ENCODE measurements at regions not wholly inside any gene's neighbourhood (a gene's known extent, or its start where the extent isn't known, plus 50 kb on each side); places are given as distances from the start of the nearest gene placed in this dataset.

GRCh38 chr11:109209572-109209971 lies 212.4 kb upstream of the C11orf87 start:
- H3K4me2 ChIP-seq: no peak overlapping the region
- no peaks in the 10 kb centered on the region for H3K9me3 ChIP-seq
- no peak for FAIRE-seq
- no peaks in the 10 kb centered on the region for H3K4me1 ChIP-seq
- ChIA-PET POLR2A (no interaction called here), CTCF (no interaction called here)
- no peak for ATAC-seq
- TF ChIP-seq ESRRA (IDR thresholded peaks at IDR 0.05; ENCODE audit: borderline replicate concordance, low read length) (no peak), CBX8 (IDR thresholded peaks at IDR 0.05) (no peak), RARB (CRISPR knock-in tag; IDR thresholded peaks at IDR 0.05) (no peak), ELK1 (IDR thresholded peaks at IDR 0.05; ENCODE audit: low read depth, low read length) (no peak), USF2 (IDR thresholded peaks at IDR 0.05) (no peak), TP53 (CRISPR knock-in tag; IDR thresholded peaks at IDR 0.05) (no peak), HDAC2 (IDR thresholded peaks at IDR 0.05) (no peak), RFX5 (IDR thresholded peaks at IDR 0.05) (no peak), CHD4 (IDR thresholded peaks at IDR 0.05; ENCODE audit: borderline replicate concordance) (no peak), E2F6 (IDR thresholded peaks at IDR 0.05; ENCODE audit: borderline replicate concordance, low read depth) (no peak), MAX (IDR thresholded peaks at IDR 0.05) (no peak), POLR2AphosphoS2 (conservative IDR thresholded peaks at IDR 0.05; ENCODE audit: low read length) (no peak), BHLHE40 (IDR thresholded peaks at IDR 0.05; ENCODE audit: low read depth, low read length) (no peak)
- WGBS (ENCODE audit: missing lambda C conversion rate): 85% methylated on average over 2 of the region's 3 CpGs
- H3K27ac ChIP-seq: no peak overlapping the region
- no peak for DNase-seq (ENCODE audit: low read depth in 1 of 2, low spot score in 1 of 2)
- H3K4me3 ChIP-seq: no peak overlapping the region

GRCh38 chr11:109221190-109221589 lies 200.8 kb upstream of the C11orf87 start:
- Histone ChIP-seq H3K4me1 (no peaks in the 10 kb centered on the region), H3K27ac (no peak overlapping the region), H3K4me2 (no peak overlapping the region), H3K4me3 (no peak overlapping the region), H3K9me3 (no peaks in the 10 kb centered on the region)
- ChIA-PET POLR2A (no interaction called here), CTCF (no interaction called here)
- ATAC-seq (no peak), FAIRE-seq (no peak), DNase-seq (ENCODE audit: low read depth in 1 of 2, low spot score in 1 of 2) (no peak)
- WGBS (ENCODE audit: missing lambda C conversion rate): 65% methylated on average over 3 of the region's 5 CpGs
- TF ChIP-seq NPAS2 (CRISPR knock-in tag; IDR thresholded peaks at IDR 0.05; ENCODE audit: borderline replicate concordance): no peak
- no peak for TF ChIP-seq TFCP2L1 (CRISPR knock-in tag; IDR thresholded peaks at IDR 0.05)
- no peak for TF ChIP-seq HOXA7 (CRISPR knock-in tag; IDR thresholded peaks at IDR 0.05)
- TF ChIP-seq PHF8 (IDR thresholded peaks at IDR 0.05; ENCODE audit: borderline replicate concordance, low read depth): no peak
- no peak for TF ChIP-seq ATOH8 (CRISPR knock-in tag; IDR thresholded peaks at IDR 0.05; ENCODE audit: low read depth)
- TF ChIP-seq EHF (CRISPR knock-in tag; IDR thresholded peaks at IDR 0.05): no peak
- TF ChIP-seq RFX5 (IDR thresholded peaks at IDR 0.05): no peak
- TF ChIP-seq EP300 (IDR thresholded peaks at IDR 0.05): no peak
- TF ChIP-seq E2F6 (IDR thresholded peaks at IDR 0.05; ENCODE audit: borderline replicate concordance, low read depth): no peak
- TF ChIP-seq FOXS1 (CRISPR knock-in tag; IDR thresholded peaks at IDR 0.05): no peak
- TF ChIP-seq SMC3 (IDR thresholded peaks at IDR 0.05): no peak
- no peak for TF ChIP-seq HMGXB4 (CRISPR knock-in tag; IDR thresholded peaks at IDR 0.05; ENCODE audit: borderline replicate concordance)
- TF ChIP-seq NFE2L2 (conservative IDR thresholded peaks at IDR 0.05; ENCODE audit: low read length): no peak
- no peak for TF ChIP-seq KDM1A (IDR thresholded peaks at IDR 0.05; ENCODE audit: low read depth)
- TF ChIP-seq BHLHE40 (IDR thresholded peaks at IDR 0.05; ENCODE audit: low read depth, low read length): no peak
- no peak for TF ChIP-seq ESRRA (IDR thresholded peaks at IDR 0.05; ENCODE audit: borderline replicate concordance, low read length)
- no peak for TF ChIP-seq CHD4 (IDR thresholded peaks at IDR 0.05; ENCODE audit: borderline replicate concordance)
